Hippocampal formation (tissue), 2 donors: ENCODE measurements at regions not wholly inside any gene's neighbourhood (a gene's known extent, or its start where the extent isn't known, plus 50 kb on each side); places are given as distances from the start of the nearest gene placed in this dataset.
"Not testable (repeated sequence)": the region's sequence is repeated elsewhere in the genome, so short reads cannot be mapped to it uniquely, and the experiment has no call there.

Source experiments
- DNase-seq, 2 donors: peaks; one replicate each; lab custom pipeline; 2025; lab: John Stamatoyannopoulos, UW

GRCh38 chr6:14366315-14366714, 248.7 kb downstream of the CD83 start:
- no peak for DNase-seq

GRCh38 chr6:14366872-14367271, 249.3 kb downstream of the CD83 start:
- no peak for DNase-seq

GRCh38 chr6:14367296-14367695, 249.7 kb downstream of the CD83 start:
- DNase-seq, result no peak

- no peak for DNase-seq
Measured at GRCh38 chr6:14369717-14370116, 252.1 kb downstream of the CD83 start.

GRCh38 chr6:14371530-14371929, 254.0 kb downstream of the CD83 start:
- no peak for DNase-seq

GRCh38 chr6:14372734-14373489, 255.3 kb downstream of the CD83 start:
- DNase-seq, result no peak

GRCh38 chr6:14373648-14374437, 256.3 kb downstream of the CD83 start:
- DNase-seq, result no peak

- no peak for DNase-seq
Measured at GRCh38 chr6:14375930-14376329, 258.4 kb downstream of the CD83 start.

GRCh38 chr6:14379568-14379967, 262.0 kb downstream of the CD83 start:
- DNase-seq, result no peak

- no peak for DNase-seq
Measured at GRCh38 chr6:14380086-14380820, 262.7 kb downstream of the CD83 start.

- DNase-seq, result no peak
Measured at GRCh38 chr6:14380901-14381828, 263.6 kb downstream of the CD83 start.

- no peak for DNase-seq
Measured at GRCh38 chr6:14381829-14382677, 264.5 kb downstream of the CD83 start.

- no peak for DNase-seq
Measured at GRCh38 chr6:14382678-14383236, 265.2 kb downstream of the CD83 start.

- no peak for DNase-seq
Measured at GRCh38 chr6:14383393-14384174, 266.0 kb downstream of the CD83 start.

GRCh38 chr6:14384175-14384949, 266.8 kb downstream of the CD83 start:
- DNase-seq, result no peak

GRCh38 chr6:14386263-14386662, 268.7 kb downstream of the CD83 start:
- no peak for DNase-seq

- DNase-seq, result no peak
Measured at GRCh38 chr6:14386668-14387067, 269.1 kb downstream of the CD83 start.

- no peak for DNase-seq
Measured at GRCh38 chr6:14388371-14388770, 270.8 kb downstream of the CD83 start.

- not testable (repeated sequence) for DNase-seq
Measured at GRCh38 chr6:14389776-14390175, 272.2 kb downstream of the CD83 start.
